Activated CD8-positive, alpha-beta T cell treated with anti-CD3 and anti-CD28 coated beads, Interleukin-2, amount 10 ng/mL, durations not matched to agents 7 days and 5 days (primary cell): ENCODE measurements at regions not wholly inside any gene's neighbourhood (a gene's known extent, or its start where the extent isn't known, plus 50 kb on each side); places are given as distances from the start of the nearest gene placed in this dataset.

Experiments used
- ATAC-seq: fragments of 150-1000 bp; cut with Tn5 transposase; one replicate; pipeline ENCODE4 v1.10.0; 2021; ENCODE audit warnings: moderate library complexity
- CTCF ChIA-PET: fragments of 350-600 bp; sonication (Branson Sonifier 250); formaldehyde crosslinking; loops from one replicate; lab custom pipeline; 2021; ENCODE audit warnings: antibody characterized with exemption; lab: Charles Lee
- POLR2A ChIA-PET: fragments of 350-600 bp; sonication (Branson Sonifier 250); formaldehyde crosslinking; loops from one replicate; lab custom pipeline; 2021; ENCODE audit warnings: antibody characterized with exemption; lab: Charles Lee
- DNase-seq: peaks from one replicate; pipeline ENCODE4 v3.0.0-alpha.2; 2020
- H3K27ac Mint-ChIP-seq: one replicate; pipeline ENCODE4 v1.8.0; 2021; ENCODE audit warnings: mild to moderate bottlenecking, mixed read lengths
- H3K27me3 Mint-ChIP-seq: one replicate; pipeline ENCODE4 v1.8.0; 2021; ENCODE audit warnings: low read depth, mixed read lengths
- H3K36me3 Mint-ChIP-seq: one replicate; pipeline ENCODE4 v1.8.0; 2021; ENCODE audit warnings: low read depth, mixed read lengths
- H3K4me1 Mint-ChIP-seq: one replicate; pipeline ENCODE4 v1.8.0; 2021; ENCODE audit warnings: low read depth, mixed read lengths
- H3K4me3 Mint-ChIP-seq: one replicate; pipeline ENCODE4 v1.8.0; 2021; ENCODE audit warnings: mild to moderate bottlenecking, mixed read lengths
- H3K9me3 Mint-ChIP-seq: one replicate; pipeline ENCODE4 v1.8.0; 2022; ENCODE audit warnings: mixed read lengths; ENCODE audit not compliant: insufficient read depth

DNA sequence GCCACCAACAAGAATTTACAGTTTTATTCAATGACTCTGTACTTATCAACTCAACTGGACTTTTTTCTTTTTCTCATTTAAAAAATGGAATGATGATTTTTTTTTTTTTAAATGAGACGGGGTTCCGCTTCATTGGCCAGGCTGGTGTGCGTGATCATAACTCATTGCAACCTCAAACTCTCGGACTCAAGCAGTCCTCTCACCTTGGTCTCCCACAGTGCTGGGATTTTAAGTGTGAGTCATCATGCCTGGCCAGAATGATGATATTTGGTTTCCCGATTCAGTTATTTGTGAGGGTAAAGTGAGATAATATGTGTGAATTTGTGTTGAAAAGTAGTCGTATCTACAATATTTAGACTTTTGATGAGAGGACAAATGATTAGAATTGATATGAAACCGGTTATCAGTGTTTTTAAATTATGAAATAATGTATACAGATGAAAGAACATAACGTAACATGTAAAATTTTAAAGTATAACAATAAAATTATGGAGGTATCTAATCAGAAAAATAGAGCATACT lies 66.0 kb upstream of the UNC5C start:
- ChIA-PET CTCF (no interaction called here), POLR2A (no interaction called here)
- H3K36me3 Mint-ChIP-seq, result no peaks in the 10 kb centered on the region
- no peaks in the 10 kb centered on the region for H3K27me3 Mint-ChIP-seq
- ATAC-seq (no peak), DNase-seq (no peak)
- H3K27ac Mint-ChIP-seq, result no peak overlapping the region
- H3K9me3 Mint-ChIP-seq, result no peaks in the 10 kb centered on the region
- no peaks in the 10 kb centered on the region for H3K4me1 Mint-ChIP-seq
- no peak overlapping the region for H3K4me3 Mint-ChIP-seq

DNA sequence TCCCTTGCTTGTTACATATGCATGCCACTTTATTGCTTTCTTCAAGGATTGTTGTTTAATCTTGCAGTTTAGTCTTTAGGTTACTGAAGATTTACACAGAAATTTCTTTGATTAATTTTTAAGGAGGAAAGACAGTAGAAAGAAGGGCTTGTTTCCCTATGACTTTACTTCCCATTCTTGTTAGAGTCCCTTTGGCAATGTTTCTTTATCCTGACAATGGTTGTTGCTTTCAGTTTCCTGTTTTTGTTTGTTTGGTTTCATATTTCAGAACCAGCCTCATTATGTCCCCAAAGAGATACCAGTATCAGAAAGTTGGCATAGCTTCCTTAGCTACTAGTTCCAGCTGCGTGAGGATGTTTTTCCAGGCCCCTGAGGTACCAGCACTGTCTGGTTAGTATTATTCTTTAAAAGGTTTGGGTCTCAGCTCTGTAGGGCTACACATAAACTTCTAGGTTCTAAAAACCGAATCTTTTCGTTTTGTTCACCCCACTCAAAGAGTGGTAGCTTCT lies 61.3 kb upstream of the UNC5C start:
- ATAC-seq, result no peak
- no peaks in the 10 kb centered on the region for H3K27me3 Mint-ChIP-seq

GRCh38 chr4:95606739-95607138 lies 58.0 kb upstream of the UNC5C start:
- ChIA-PET POLR2A (no interaction called here), CTCF (no interaction called here)
- DNase-seq, result no peak
- Mint-ChIP-seq H3K4me1 (no peaks in the 10 kb centered on the region), H3K36me3 (no peaks in the 10 kb centered on the region), H3K4me3 (no peak overlapping the region), H3K27ac (no peak overlapping the region), H3K9me3 (peaks cover 3% of the 10 kb centered on the region), H3K27me3 (peaks cover 2% of the 10 kb centered on the region)
- ATAC-seq, result no peak

More for the DNA sequence above, 61.3 kb upstream of the UNC5C start:
- ChIA-PET CTCF (no interaction called here), POLR2A (no interaction called here)
- no peaks in the 10 kb centered on the region for H3K36me3 Mint-ChIP-seq
- no peaks in the 10 kb centered on the region for H3K4me1 Mint-ChIP-seq
- no peak for DNase-seq
- H3K27ac Mint-ChIP-seq, result no peak overlapping the region
- no peak overlapping the region for H3K4me3 Mint-ChIP-seq
- peaks cover 3% of the 10 kb centered on the region for H3K9me3 Mint-ChIP-seq

GRCh38 chr4:95603393-95603792 lies 54.6 kb upstream of the UNC5C start:
- ATAC-seq, result no peak
- H3K27me3 Mint-ChIP-seq, result peaks cover 2% of the 10 kb centered on the region
- H3K4me1 Mint-ChIP-seq, result peaks cover 8% of the 10 kb centered on the region
- no peak overlapping the region for H3K27ac Mint-ChIP-seq
- H3K4me3 Mint-ChIP-seq, result no peak overlapping the region
- ChIA-PET CTCF (no interaction called here), POLR2A (no interaction called here)
- peaks cover 3% of the 10 kb centered on the region for H3K9me3 Mint-ChIP-seq
- H3K36me3 Mint-ChIP-seq, result no peaks in the 10 kb centered on the region
- no peak for DNase-seq

GRCh38 chr4:95602872-95603271 lies 54.1 kb upstream of the UNC5C start:
- peaks cover 8% of the 10 kb centered on the region for H3K4me1 Mint-ChIP-seq
- H3K27ac Mint-ChIP-seq, result no peak overlapping the region
- peaks cover 2% of the 10 kb centered on the region for H3K27me3 Mint-ChIP-seq
- DNase-seq, result no peak
- ChIA-PET CTCF (no interaction called here), POLR2A (no interaction called here)
- no peaks in the 10 kb centered on the region for H3K36me3 Mint-ChIP-seq
- H3K4me3 Mint-ChIP-seq, result no peak overlapping the region
- no peak for ATAC-seq
- H3K9me3 Mint-ChIP-seq, result peaks cover 3% of the 10 kb centered on the region

- H3K27ac Mint-ChIP-seq, result no peak overlapping the region
- H3K27me3 Mint-ChIP-seq, result peaks cover 2% of the 10 kb centered on the region
- no peaks in the 10 kb centered on the region for H3K36me3 Mint-ChIP-seq
Observed at GRCh38 chr4:95601356-95601755, 52.6 kb upstream of the UNC5C start.

DNA sequence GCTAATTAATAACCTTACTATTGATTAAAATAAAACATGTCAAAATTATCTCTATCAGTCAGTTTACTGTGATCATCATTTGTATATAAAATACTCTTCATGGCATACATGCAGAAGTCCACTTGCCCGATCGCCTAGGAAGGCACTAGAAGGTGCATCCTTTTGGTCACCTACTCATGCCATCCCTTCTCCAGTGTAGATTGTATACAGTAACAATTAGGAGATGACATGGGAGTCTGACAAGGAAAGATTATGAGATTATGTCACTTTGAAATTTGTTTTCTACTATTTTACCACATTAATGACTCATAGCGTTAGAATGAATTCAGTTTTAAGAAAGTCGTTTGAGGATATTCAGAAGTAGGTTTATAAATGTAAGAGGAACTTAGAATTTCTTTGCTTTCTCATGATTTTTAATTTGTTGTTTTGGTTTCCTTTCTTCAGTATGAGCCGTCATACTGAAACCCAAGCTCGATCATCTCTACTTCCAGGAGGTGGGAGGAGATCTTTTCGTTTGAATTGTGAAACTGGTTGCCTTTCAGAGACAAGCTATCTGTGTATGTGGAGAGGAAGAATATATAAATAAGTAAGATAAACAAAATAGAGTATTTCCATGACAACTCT lies 51.1 kb upstream of the UNC5C start:
- CTCF ChIA-PET, result no interaction called here
- ATAC-seq (no peak), DNase-seq (no peak)
- no peak overlapping the region for H3K27ac Mint-ChIP-seq
- no peaks in the 10 kb centered on the region for H3K36me3 Mint-ChIP-seq
- peaks cover 5% of the 10 kb centered on the region for H3K27me3 Mint-ChIP-seq
- H3K4me1 Mint-ChIP-seq, result peaks cover 8% of the 10 kb centered on the region
- POLR2A ChIA-PET, result no interaction called here
- no peaks in the 10 kb centered on the region for H3K9me3 Mint-ChIP-seq
- H3K4me3 Mint-ChIP-seq, result no peak overlapping the region

More at GRCh38 chr4:95601356-95601755, 52.6 kb upstream of the UNC5C start:
- Mint-ChIP-seq H3K4me3 (no peak overlapping the region), H3K4me1 (peaks cover 8% of the 10 kb centered on the region), H3K9me3 (peaks cover under 1% of the 10 kb centered on the region)
- ChIA-PET CTCF (interaction anchor here (0.5 kb wide), 1 partner anchor 255 kb away, joined by 4 read pairs; no protein-coding TSS in a partner anchor), POLR2A (no interaction called here)
- no peak for DNase-seq
- no peak for ATAC-seq
